ENCODE measurements at regions not wholly inside any gene's neighbourhood (a gene's known extent, or its start where the extent isn't known, plus 50 kb on each side); places are given as distances from the start of the nearest gene placed in this dataset.

DNA sequence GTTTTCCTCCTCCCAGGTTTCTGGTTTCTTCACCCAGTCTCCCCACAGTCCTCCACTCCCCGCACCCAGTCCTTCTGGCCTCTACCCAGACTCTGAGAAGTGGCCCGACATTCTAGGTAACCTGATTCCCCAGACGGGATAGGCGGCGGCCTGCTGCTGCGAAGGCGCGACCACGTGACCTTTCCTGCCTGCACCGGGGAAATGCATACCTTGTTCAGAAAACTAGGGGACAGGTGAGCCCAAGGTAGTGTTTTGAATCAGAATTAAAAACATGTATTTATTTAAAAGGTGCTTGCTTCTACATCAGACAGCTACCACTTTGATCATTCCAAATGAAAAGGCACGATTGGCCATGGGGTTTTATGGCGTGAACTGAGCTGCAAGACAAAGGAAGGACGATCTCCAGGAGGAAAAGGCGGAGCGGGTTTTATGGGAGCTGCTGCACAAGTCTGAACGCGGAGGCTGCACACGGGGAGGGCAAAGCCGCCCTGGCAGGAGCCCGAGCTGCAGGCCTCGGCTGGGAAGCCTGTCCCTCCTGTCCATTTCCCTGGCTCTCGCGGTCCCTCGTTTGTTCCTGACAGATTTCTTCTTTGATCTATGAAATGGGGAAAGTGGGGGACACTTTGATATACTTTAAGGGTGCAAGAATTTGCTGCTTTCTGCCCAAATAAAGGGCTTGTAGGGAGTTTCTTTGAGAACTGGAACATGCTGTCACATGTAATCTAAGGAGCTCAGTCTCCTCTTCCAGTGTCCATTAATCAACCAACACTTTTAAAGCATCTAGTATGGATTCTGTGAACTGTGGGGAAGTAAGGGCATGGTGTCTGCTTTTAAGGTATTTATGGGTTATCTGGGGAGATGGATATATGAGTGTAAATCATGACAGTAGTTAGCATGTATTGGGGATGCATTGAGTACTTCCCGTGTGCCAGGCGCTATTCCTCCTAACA, 150.9 kb downstream of the SPRY1 start:
- Histone ChIP-seq H3K9ac (ENCODE audit: control insufficient read depth, extremely low read depth, insufficient read depth, low read length) (no peak overlapping the region), H3K9me3 (ENCODE audit: control insufficient read depth, low read depth, low read length) (no peaks in the 10 kb centered on the region), H3K27me3 (ENCODE audit: control insufficient read depth, extremely low read depth, insufficient read depth, low read length) (no peaks in the 10 kb centered on the region), H2AFZ (ENCODE audit: control insufficient read depth, low read length) (peak overlapping the region; percentile 94), H3K36me3 (ENCODE audit: control insufficient read depth in 2 of 2, extremely low read depth in 1 of 2, insufficient read depth in 2 of 2, low read length in 2 of 2) (no peaks in the 10 kb centered on the region), H3K4me1 (ENCODE audit: control insufficient read depth, extremely low read depth, insufficient read depth, low read length) (peaks cover 31% of the 10 kb centered on the region), H3K79me2 (ENCODE audit: control insufficient read depth, insufficient read depth, low read length) (no peaks in the 10 kb centered on the region), H3K4me3 (ENCODE audit: control insufficient read depth in 2 of 3, extremely low read depth in 1 of 3, insufficient read depth in 2 of 3, low read depth in 1 of 3, low read length in 3 of 3) (peak overlapping the region in 2 of 3 experiments; percentile 38 to 44), H3K9me1 (ENCODE audit: control insufficient read depth, extremely low read depth, insufficient read depth, low read length) (no peaks in the 10 kb centered on the region), H3K4me2 (ENCODE audit: control insufficient read depth, extremely low read depth, insufficient read depth, low read depth, low read length) (peak overlapping the region; percentile 90), H4K20me1 (ENCODE audit: control insufficient read depth, extremely low read depth, insufficient read depth, low read length) (no peaks in the 10 kb centered on the region), H3K27ac (ENCODE audit: control insufficient read depth, insufficient read depth, low read length) (peak overlapping the region; percentile 42)
- dilution Hi-C loops (cut with MboI; ENCODE audit: extremely low pct_ligation_motif_present, low sequenced_read_pairs) = no loop called here
- TF ChIP-seq EZH2 (IDR thresholded peaks at IDR 0.05; ENCODE audit: low read length) = no peak
- TF ChIP-seq, protein P1, sequence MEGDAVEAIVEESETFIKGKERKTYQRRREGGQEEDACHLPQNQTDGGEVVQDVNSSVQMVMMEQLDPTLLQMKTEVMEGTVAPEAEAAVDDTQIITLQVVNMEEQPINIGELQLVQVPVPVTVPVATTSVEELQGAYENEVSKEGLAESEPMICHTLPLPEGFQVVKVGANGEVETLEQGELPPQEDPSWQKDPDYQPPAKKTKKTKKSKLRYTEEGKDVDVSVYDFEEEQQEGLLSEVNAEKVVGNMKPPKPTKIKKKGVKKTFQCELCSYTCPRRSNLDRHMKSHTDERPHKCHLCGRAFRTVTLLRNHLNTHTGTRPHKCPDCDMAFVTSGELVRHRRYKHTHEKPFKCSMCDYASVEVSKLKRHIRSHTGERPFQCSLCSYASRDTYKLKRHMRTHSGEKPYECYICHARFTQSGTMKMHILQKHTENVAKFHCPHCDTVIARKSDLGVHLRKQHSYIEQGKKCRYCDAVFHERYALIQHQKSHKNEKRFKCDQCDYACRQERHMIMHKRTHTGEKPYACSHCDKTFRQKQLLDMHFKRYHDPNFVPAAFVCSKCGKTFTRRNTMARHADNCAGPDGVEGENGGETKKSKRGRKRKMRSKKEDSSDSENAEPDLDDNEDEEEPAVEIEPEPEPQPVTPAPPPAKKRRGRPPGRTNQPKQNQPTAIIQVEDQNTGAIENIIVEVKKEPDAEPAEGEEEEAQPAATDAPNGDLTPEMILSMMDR (optimal IDR thresholded peaks at IDR 0.05 in 1 of 3, IDR thresholded peaks at IDR 0.05 in 1 of 3, conservative IDR thresholded peaks at IDR 0.05 in 1 of 3; ENCODE audit: extremely low read depth in 1 of 3, insufficient read depth in 2 of 3, low read length in 3 of 3) = no peak
- DNase-seq (ENCODE audit: low read depth, low spot score) (no peak), FAIRE-seq (peak; percentile 63)

DNA sequence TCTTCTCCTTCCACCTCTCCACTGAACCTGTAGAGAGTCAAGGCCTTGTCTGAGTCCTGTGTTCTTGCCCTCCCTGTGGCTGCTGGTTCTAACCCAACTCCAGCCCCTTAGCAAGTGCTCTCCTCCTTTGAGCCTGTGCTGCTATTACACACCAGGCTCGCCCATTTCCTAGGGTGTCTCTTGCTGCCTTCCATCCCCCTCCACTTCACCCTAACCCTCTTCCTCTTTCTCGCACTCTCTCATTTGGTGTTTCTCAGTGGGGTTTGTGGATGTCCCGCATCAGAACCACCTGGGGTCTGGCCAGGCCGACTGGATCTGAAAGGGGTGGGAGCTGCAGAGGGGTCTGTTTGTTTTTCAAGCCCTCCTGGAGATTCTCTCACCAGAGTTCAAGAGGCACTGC, 156.7 kb downstream of the SPRY1 start:
- DNase-seq (ENCODE audit: low read depth, low spot score) = no peak
- Histone ChIP-seq H4K20me1 (ENCODE audit: control insufficient read depth, extremely low read depth, insufficient read depth, low read length) (no peaks in the 10 kb centered on the region), H3K4me2 (ENCODE audit: control insufficient read depth, extremely low read depth, insufficient read depth, low read depth, low read length) (no peak overlapping the region), H3K27ac (ENCODE audit: control insufficient read depth, insufficient read depth, low read length) (no peak overlapping the region), H3K27me3 (ENCODE audit: control insufficient read depth, extremely low read depth, insufficient read depth, low read length) (no peaks in the 10 kb centered on the region), H2AFZ (ENCODE audit: control insufficient read depth, low read length) (no peak overlapping the region), H3K9ac (ENCODE audit: control insufficient read depth, extremely low read depth, insufficient read depth, low read length) (no peak overlapping the region), H3K4me1 (ENCODE audit: control insufficient read depth, extremely low read depth, insufficient read depth, low read length) (peaks cover 22% of the 10 kb centered on the region), H3K79me2 (ENCODE audit: control insufficient read depth, insufficient read depth, low read length) (no peaks in the 10 kb centered on the region), H3K4me3 (ENCODE audit: control insufficient read depth in 2 of 3, extremely low read depth in 1 of 3, insufficient read depth in 2 of 3, low read depth in 1 of 3, low read length in 3 of 3) (no peak overlapping the region), H3K9me3 (ENCODE audit: control insufficient read depth, low read depth, low read length) (no peaks in the 10 kb centered on the region), H3K9me1 (ENCODE audit: control insufficient read depth, extremely low read depth, insufficient read depth, low read length) (no peaks in the 10 kb centered on the region), H3K36me3 (ENCODE audit: control insufficient read depth in 2 of 2, extremely low read depth in 1 of 2, insufficient read depth in 2 of 2, low read length in 2 of 2) (no peaks in the 10 kb centered on the region)
- dilution Hi-C loops (cut with MboI; ENCODE audit: extremely low pct_ligation_motif_present, low sequenced_read_pairs) = no loop called here
- TF ChIP-seq EZH2 (IDR thresholded peaks at IDR 0.05; ENCODE audit: low read length) = no peak
- TF ChIP-seq, protein P1 (optimal IDR thresholded peaks at IDR 0.05 in 1 of 3, IDR thresholded peaks at IDR 0.05 in 1 of 3, conservative IDR thresholded peaks at IDR 0.05 in 1 of 3; ENCODE audit: extremely low read depth in 1 of 3, insufficient read depth in 2 of 3, low read length in 3 of 3) = no peak
- no peak for FAIRE-seq
